Mesenchymal stem cell (in vitro differentiated cells and primary cell): ENCODE measurements at regions not wholly inside any gene's neighbourhood (a gene's known extent, or its start where the extent isn't known, plus 50 kb on each side); places are given as distances from the start of the nearest gene placed in this dataset.

Experiments used
- DNase-seq: peaks from one replicate; pipeline ENCODE4 v3.0.0-alpha.2; 2013
- H2AFZ ChIP-seq: one replicate; pipeline ENCODE4 v1.6.1; 2013; ENCODE audit warnings: low read depth, mild to moderate bottlenecking, control low read depth, inconsistent platforms, low read length, moderate library complexity
- H2AK5ac ChIP-seq: 2 replicates; pipeline ENCODE4 v1.6.1; 2013; ENCODE audit warnings: low read length, moderate library complexity, mild to moderate bottlenecking, inconsistent platforms; ENCODE audit not compliant: severe bottlenecking
- H2BK120ac ChIP-seq: one replicate; pipeline ENCODE4 v1.6.1; 2013; ENCODE audit warnings: low read depth, mild to moderate bottlenecking, inconsistent platforms, low read length, moderate library complexity
- H2BK12ac ChIP-seq, 2 experiments: one replicate each; pipeline ENCODE4 v1.6.1; 2013; ENCODE audit warnings: inconsistent platforms in 2 of 2, low read length in 2 of 2, mild to moderate bottlenecking in 2 of 2, moderate library complexity in 2 of 2, control low read depth in 1 of 2
- H2BK15ac ChIP-seq: one replicate; pipeline ENCODE4 v1.6.1; 2013; ENCODE audit warnings: mild to moderate bottlenecking, low read depth, inconsistent platforms; ENCODE audit not compliant: poor library complexity, severe bottlenecking
- H2BK5ac ChIP-seq: 2 replicates; pipeline ENCODE4 v1.6.1; 2013; ENCODE audit warnings: low read depth, mild to moderate bottlenecking, low read length, control low read depth, inconsistent platforms; ENCODE audit not compliant: poor library complexity, severe bottlenecking
- H3K14ac ChIP-seq, 2 experiments: one replicate each; pipeline ENCODE4 v1.6.1; 2013; ENCODE audit warnings: inconsistent platforms in 2 of 2, low read length in 2 of 2, control low read depth in 1 of 2, mild to moderate bottlenecking in 1 of 2, moderate library complexity in 1 of 2
- H3K18ac ChIP-seq, 2 experiments: one replicate each; pipeline ENCODE4 v1.6.1; 2013; ENCODE audit warnings: inconsistent platforms in 2 of 2, low read length in 2 of 2, control low read depth in 1 of 2, low read depth in 1 of 2, mild to moderate bottlenecking in 1 of 2
- H3K23ac ChIP-seq, 2 experiments: one replicate each; pipeline ENCODE4 v1.6.1; 2013; ENCODE audit warnings: inconsistent platforms in 2 of 2, low read length in 2 of 2, mild to moderate bottlenecking in 2 of 2, moderate library complexity in 2 of 2, control low read depth in 1 of 2
- H3K27ac ChIP-seq: 2 replicates; pipeline ENCODE4 v1.5.1; 2013; ENCODE audit warnings: mild to moderate bottlenecking, moderate library complexity, low read length, control low read depth, inconsistent platforms; ENCODE audit not compliant: poor library complexity, severe bottlenecking
- H3K27me3 ChIP-seq, 2 experiments: 2 replicates each; pipeline versions ENCODE4 v1.6.1 to v1.7.0; 2013; ENCODE audit warnings: low read length in 2 of 2, mild to moderate bottlenecking in 2 of 2, moderate library complexity in 2 of 2, control low read depth in 1 of 2, inconsistent platforms in 1 of 2; ENCODE audit not compliant: control insufficient read depth in 1 of 2, insufficient read depth in 1 of 2
- H3K36me3 ChIP-seq, 2 experiments: 2 replicates each; pipeline versions ENCODE4 v1.6.1 to v1.7.0; 2013; ENCODE audit warnings: low read length in 2 of 2, control low read depth in 1 of 2, inconsistent platforms in 1 of 2, low read depth in 1 of 2, mild to moderate bottlenecking in 1 of 2; ENCODE audit not compliant: insufficient read depth in 2 of 2, control insufficient read depth in 1 of 2
- H3K4ac ChIP-seq, 2 experiments: one replicate each; pipeline ENCODE4 v1.6.1; 2013; ENCODE audit warnings: inconsistent platforms in 2 of 2, low read length in 2 of 2, mild to moderate bottlenecking in 2 of 2, moderate library complexity in 2 of 2, control low read depth in 1 of 2, low read depth in 1 of 2
- H3K4me1 ChIP-seq: 2 replicates; pipeline ENCODE4 v1.6.1; 2013; ENCODE audit warnings: low read depth, low read length, control low read depth; ENCODE audit not compliant: control insufficient read depth, insufficient read depth
- H3K4me2 ChIP-seq: 2 replicates; pipeline ENCODE4 v1.6.1; 2013; ENCODE audit warnings: low read length, mild to moderate bottlenecking, inconsistent platforms; ENCODE audit not compliant: poor library complexity, severe bottlenecking
- H3K4me3 ChIP-seq, 2 experiments: 2 replicates each; pipeline versions ENCODE4 v1.5.1 to v1.7.0; 2013; ENCODE audit warnings: low read length in 2 of 2, mild to moderate bottlenecking in 2 of 2, control low read depth in 1 of 2, low read depth in 1 of 2; ENCODE audit not compliant: insufficient read depth in 1 of 2
- H3K79me1 ChIP-seq: replicated peaks from 2 replicates; pipeline ENCODE4 v1.6.1; 2013; ENCODE audit warnings: mild to moderate bottlenecking, control low read depth, low read length, inconsistent platforms; ENCODE audit not compliant: poor library complexity, severe bottlenecking
- H3K9ac ChIP-seq: 2 replicates; pipeline ENCODE4 v1.7.0; 2013; ENCODE audit warnings: mild to moderate bottlenecking, low read length, moderate library complexity
- H3K9me3 ChIP-seq: 2 replicates; pipeline ENCODE4 v1.7.0; 2013; ENCODE audit warnings: mild to moderate bottlenecking, low read length; ENCODE audit not compliant: control insufficient read depth
- H4K8ac ChIP-seq: one replicate; pipeline ENCODE4 v1.6.1; 2013; ENCODE audit warnings: inconsistent platforms, mild to moderate bottlenecking, low read length, moderate library complexity
- H4K91ac ChIP-seq: one replicate; pipeline ENCODE4 v1.6.1; 2013; ENCODE audit warnings: mild to moderate bottlenecking, low read length, inconsistent platforms
- WGBS: methylation state at CpG from one replicate; pipeline ENCODE4 v1.1.7; 2013; ENCODE audit warnings: mixed read lengths; 5-methylcytosine and 5-hydroxymethylcytosine counted together

GRCh38 chr17:72560303-72561247 is 439.8 kb downstream of the SOX9 start:
- 46% methylated on average over 23 of the region's 24 CpGs for WGBS
- H3K4me2 ChIP-seq, result no peak overlapping the region
- no peak overlapping the region for H3K18ac ChIP-seq
- H3K27ac ChIP-seq, result no peak overlapping the region
- H2AFZ ChIP-seq, result no peak overlapping the region
- H4K8ac ChIP-seq, result peak overlapping the region; percentile 47
- no peak overlapping the region for H3K4me3 ChIP-seq
- H2BK5ac ChIP-seq, result no peak overlapping the region
- no peak overlapping the region for H2BK15ac ChIP-seq
- DNase-seq, result peak; percentile 49
- H2BK120ac ChIP-seq, result no peak overlapping the region
- peaks cover 0 to 14% of the 10 kb centered on the region in 2 experiments for H3K27me3 ChIP-seq
- H3K36me3 ChIP-seq, result peaks cover 0 to 5% of the 10 kb centered on the region in 2 experiments
- no peak overlapping the region for H4K91ac ChIP-seq
- no peak overlapping the region for H3K14ac ChIP-seq
- H3K79me1 ChIP-seq, result peaks cover 26% of the 10 kb centered on the region
- H3K4me1 ChIP-seq, result peaks cover 21% of the 10 kb centered on the region
- no peak overlapping the region for H3K4ac ChIP-seq
- no peak overlapping the region for H2AK5ac ChIP-seq
- H2BK12ac ChIP-seq, result no peak overlapping the region
- H3K23ac ChIP-seq, result no peak overlapping the region
- no peaks in the 10 kb centered on the region for H3K9me3 ChIP-seq
- H3K9ac ChIP-seq, result no peak overlapping the region

- H3K4me1 ChIP-seq, result peaks cover 24% of the 10 kb centered on the region
- no peak overlapping the region for H4K91ac ChIP-seq
- no peak overlapping the region for H2BK120ac ChIP-seq
- H3K4me3 ChIP-seq, result no peak overlapping the region
- H2AK5ac ChIP-seq, result no peak overlapping the region
- no peak overlapping the region for H2BK12ac ChIP-seq
- no peak for DNase-seq
- no peak overlapping the region for H3K27ac ChIP-seq
- H3K36me3 ChIP-seq, result peaks cover 0 to 9% of the 10 kb centered on the region in 2 experiments
- no peak overlapping the region for H3K18ac ChIP-seq
- no peak overlapping the region for H3K23ac ChIP-seq
- no peak overlapping the region for H2AFZ ChIP-seq
- no peak overlapping the region for H4K8ac ChIP-seq
- no peak overlapping the region for H3K4ac ChIP-seq
- 88% methylated on average over 4 of the region's 5 CpGs for WGBS
- H3K4me2 ChIP-seq, result no peak overlapping the region
- no peak overlapping the region for H2BK5ac ChIP-seq
- H2BK15ac ChIP-seq, result no peak overlapping the region
- no peak overlapping the region for H3K14ac ChIP-seq
- H3K9me3 ChIP-seq, result no peaks in the 10 kb centered on the region
- no peak overlapping the region for H3K9ac ChIP-seq
- peaks cover 0 to 12% of the 10 kb centered on the region in 2 experiments for H3K27me3 ChIP-seq
- peaks cover 26% of the 10 kb centered on the region for H3K79me1 ChIP-seq
These were observed 440.4 kb downstream of the SOX9 start for GRCh38 chr17:72561266-72561665.

GRCh38 chr17:72561680-72562079 is 440.9 kb downstream of the SOX9 start:
- H3K9ac ChIP-seq, result no peak overlapping the region
- no peak for DNase-seq
- H2BK120ac ChIP-seq, result no peak overlapping the region

GRCh38 chr17:72562615-72563188 is 441.9 kb downstream of the SOX9 start:
- Histone ChIP-seq H2BK15ac (no peak overlapping the region), H2BK120ac (no peak overlapping the region), H3K4me3 (no peak overlapping the region), H3K27ac (no peak overlapping the region), H4K8ac (no peak overlapping the region), H3K79me1 (peaks cover 20% of the 10 kb centered on the region), H2AK5ac (no peak overlapping the region), H2BK12ac (no peak overlapping the region), H3K27me3 (peaks cover 0 to 16% of the 10 kb centered on the region in 2 experiments), H2BK5ac (no peak overlapping the region), H3K4ac (no peak overlapping the region), H3K36me3 (peaks cover 0 to 9% of the 10 kb centered on the region in 2 experiments), H3K4me1 (peaks cover 21% of the 10 kb centered on the region), H3K23ac (no peak overlapping the region), H4K91ac (no peak overlapping the region), H3K18ac (no peak overlapping the region), H3K4me2 (no peak overlapping the region), H3K9me3 (no peaks in the 10 kb centered on the region), H2AFZ (no peak overlapping the region), H3K9ac (no peak overlapping the region), H3K14ac (no peak overlapping the region)
- WGBS, result 90% methylated on average over 7 of the region's 7 CpGs
- DNase-seq, result no peak

More at GRCh38 chr17:72561680-72562079, 440.9 kb downstream of the SOX9 start:
- H2BK12ac ChIP-seq, result no peak overlapping the region
- no peak overlapping the region for H3K27ac ChIP-seq
- no peak overlapping the region for H3K4me3 ChIP-seq
- no peak overlapping the region for H2AFZ ChIP-seq
- 90% methylated on average over 6 of the region's 6 CpGs for WGBS
- H3K4me1 ChIP-seq, result peaks cover 24% of the 10 kb centered on the region
- H3K4ac ChIP-seq, result no peak overlapping the region
- H3K23ac ChIP-seq, result no peak overlapping the region
- no peak overlapping the region for H4K91ac ChIP-seq
- peaks cover 24% of the 10 kb centered on the region for H3K79me1 ChIP-seq
- no peak overlapping the region for H2BK15ac ChIP-seq
- peaks cover 0 to 9% of the 10 kb centered on the region in 2 experiments for H3K36me3 ChIP-seq
- H2AK5ac ChIP-seq, result no peak overlapping the region
- H3K9me3 ChIP-seq, result no peaks in the 10 kb centered on the region
- no peak overlapping the region for H4K8ac ChIP-seq
- no peak overlapping the region for H3K18ac ChIP-seq
- no peak overlapping the region for H2BK5ac ChIP-seq
- H3K27me3 ChIP-seq, result peaks cover 0 to 12% of the 10 kb centered on the region in 2 experiments
- H3K4me2 ChIP-seq, result no peak overlapping the region
- no peak overlapping the region for H3K14ac ChIP-seq
